Activated naive CD4-positive, alpha-beta T cell treated with anti-CD3 and anti-CD28 coated beads, Interleukin-2, amount 10 ng/mL, durations not matched to agents 7 days and 5 days (primary cell): ENCODE measurements at regions not wholly inside any gene's neighbourhood (a gene's known extent, or its start where the extent isn't known, plus 50 kb on each side); places are given as distances from the start of the nearest gene placed in this dataset.

ENCODE experiments used
- CTCF ChIA-PET: fragments of 350-600 bp; sonication (Branson Sonifier 250); formaldehyde crosslinking; loops from one replicate; lab custom pipeline; 2021; ENCODE audit warnings: antibody characterized with exemption; lab: Charles Lee
- DNase-seq: peaks from one replicate; pipeline ENCODE4 v3.0.0-alpha.2; 2020
- H3K27ac Mint-ChIP-seq: one replicate; pipeline ENCODE4 v1.8.0; 2021; ENCODE audit warnings: mild to moderate bottlenecking, moderate library complexity, mixed read lengths
- H3K27me3 Mint-ChIP-seq: one replicate; pipeline ENCODE4 v1.8.0; 2021; ENCODE audit warnings: mild to moderate bottlenecking, mixed read lengths
- H3K36me3 Mint-ChIP-seq: one replicate; pipeline ENCODE4 v1.8.0; 2021; ENCODE audit warnings: mixed read lengths
- H3K4me1 Mint-ChIP-seq: one replicate; pipeline ENCODE4 v1.8.0; 2021; ENCODE audit warnings: mixed read lengths
- H3K4me3 Mint-ChIP-seq: one replicate; pipeline ENCODE4 v1.8.0; 2021; ENCODE audit warnings: mild to moderate bottlenecking, moderate library complexity, mixed read lengths
- H3K9me3 Mint-ChIP-seq: one replicate; pipeline ENCODE4 v1.8.0; 2021; ENCODE audit warnings: mixed read lengths

- CTCF ChIA-PET = no interaction called here
- peaks cover 4% of the 10 kb centered on the region for H3K27me3 Mint-ChIP-seq
- H3K36me3 Mint-ChIP-seq = no peaks in the 10 kb centered on the region
- no peak overlapping the region for H3K27ac Mint-ChIP-seq
- DNase-seq = no peak
- no peaks in the 10 kb centered on the region for H3K4me1 Mint-ChIP-seq
- H3K4me3 Mint-ChIP-seq = no peak overlapping the region
- H3K9me3 Mint-ChIP-seq = no peaks in the 10 kb centered on the region
These were observed 489.7 kb downstream of the NPHP4 start for GRCh38 chr1:5502311-5503194.

GRCh38 chr1:5501206-5501930 is 490.9 kb downstream of the NPHP4 start:
- no peak overlapping the region for H3K27ac Mint-ChIP-seq
- no peaks in the 10 kb centered on the region for H3K9me3 Mint-ChIP-seq
- CTCF ChIA-PET = no interaction called here
- no peak overlapping the region for H3K4me3 Mint-ChIP-seq
- H3K4me1 Mint-ChIP-seq = no peaks in the 10 kb centered on the region
- peaks cover under 1% of the 10 kb centered on the region for H3K27me3 Mint-ChIP-seq
- H3K36me3 Mint-ChIP-seq = no peaks in the 10 kb centered on the region
- DNase-seq = no peak

GRCh38 chr1:5500541-5500940 is 491.7 kb downstream of the NPHP4 start:
- Mint-ChIP-seq H3K4me3 (no peak overlapping the region), H3K36me3 (no peaks in the 10 kb centered on the region), H3K9me3 (no peaks in the 10 kb centered on the region), H3K4me1 (no peaks in the 10 kb centered on the region), H3K27ac (no peak overlapping the region), H3K27me3 (peaks cover 9% of the 10 kb centered on the region)
- DNase-seq = no peak
- CTCF ChIA-PET = no interaction called here

- no peaks in the 10 kb centered on the region for H3K4me1 Mint-ChIP-seq
- no peak overlapping the region for H3K4me3 Mint-ChIP-seq
- DNase-seq = no peak
- no peaks in the 10 kb centered on the region for H3K36me3 Mint-ChIP-seq
- H3K9me3 Mint-ChIP-seq = no peaks in the 10 kb centered on the region
- peaks cover 22% of the 10 kb centered on the region for H3K27me3 Mint-ChIP-seq
- CTCF ChIA-PET = no interaction called here
- H3K27ac Mint-ChIP-seq = no peak overlapping the region
These were observed 494.7 kb downstream of the NPHP4 start for GRCh38 chr1:5497503-5497902.

- Mint-ChIP-seq H3K9me3 (no peaks in the 10 kb centered on the region), H3K4me3 (no peak overlapping the region), H3K27ac (no peak overlapping the region), H3K27me3 (peaks cover 27% of the 10 kb centered on the region), H3K36me3 (no peaks in the 10 kb centered on the region), H3K4me1 (no peaks in the 10 kb centered on the region)
- CTCF ChIA-PET = no interaction called here
- no peak for DNase-seq
These were observed 496.4 kb downstream of the NPHP4 start for GRCh38 chr1:5495596-5496410.

- no peaks in the 10 kb centered on the region for H3K4me1 Mint-ChIP-seq
- peaks cover 27% of the 10 kb centered on the region for H3K27me3 Mint-ChIP-seq
- no peaks in the 10 kb centered on the region for H3K36me3 Mint-ChIP-seq
- no peak overlapping the region for H3K4me3 Mint-ChIP-seq
- CTCF ChIA-PET = no interaction called here
- no peak overlapping the region for H3K27ac Mint-ChIP-seq
- DNase-seq = no peak
- no peaks in the 10 kb centered on the region for H3K9me3 Mint-ChIP-seq
These were observed 497.7 kb downstream of the NPHP4 start for GRCh38 chr1:5494518-5494917.

- no peak overlapping the region for H3K27ac Mint-ChIP-seq
- no peaks in the 10 kb centered on the region for H3K4me1 Mint-ChIP-seq
- H3K9me3 Mint-ChIP-seq = no peaks in the 10 kb centered on the region
- H3K27me3 Mint-ChIP-seq = peaks cover 27% of the 10 kb centered on the region
- H3K4me3 Mint-ChIP-seq = no peak overlapping the region
- DNase-seq = no peak
- CTCF ChIA-PET = no interaction called here
- H3K36me3 Mint-ChIP-seq = no peaks in the 10 kb centered on the region
These were observed 498.3 kb downstream of the NPHP4 start for GRCh38 chr1:5493851-5494311.

GRCh38 chr1:5493275-5493674 is 498.9 kb downstream of the NPHP4 start:
- Mint-ChIP-seq H3K4me3 (no peak overlapping the region), H3K27me3 (peaks cover 27% of the 10 kb centered on the region)
- CTCF ChIA-PET = interaction anchor here (1.5 kb wide), 1 partner anchor 21 kb away, joined by 4 read pairs; no protein-coding TSS in a partner anchor

GRCh38 chr1:5492846-5493245 is 499.4 kb downstream of the NPHP4 start:
- DNase-seq = no peak
- Mint-ChIP-seq H3K27ac (no peak overlapping the region), H3K9me3 (no peaks in the 10 kb centered on the region), H3K36me3 (no peaks in the 10 kb centered on the region), H3K27me3 (peaks cover 27% of the 10 kb centered on the region), H3K4me3 (no peak overlapping the region), H3K4me1 (no peaks in the 10 kb centered on the region)
- CTCF ChIA-PET = interaction anchor here (1.5 kb wide), 1 partner anchor 21 kb away, joined by 4 read pairs; no protein-coding TSS in a partner anchor

More at GRCh38 chr1:5493275-5493674, 498.9 kb downstream of the NPHP4 start:
- Mint-ChIP-seq H3K27ac (no peak overlapping the region), H3K4me1 (no peaks in the 10 kb centered on the region), H3K36me3 (no peaks in the 10 kb centered on the region), H3K9me3 (no peaks in the 10 kb centered on the region)
- no peak for DNase-seq

GRCh38 chr1:5491207-5491904 is 500.9 kb downstream of the NPHP4 start:
- CTCF ChIA-PET = interaction anchor here (1.5 kb wide), 1 partner anchor 23 kb away, joined by 4 read pairs; no protein-coding TSS in a partner anchor

GRCh38 chr1:5490635-5491034 is 501.6 kb downstream of the NPHP4 start:
- H3K4me1 Mint-ChIP-seq = no peaks in the 10 kb centered on the region

More at GRCh38 chr1:5491207-5491904, 500.9 kb downstream of the NPHP4 start:
- peaks cover 26% of the 10 kb centered on the region for H3K27me3 Mint-ChIP-seq
- H3K27ac Mint-ChIP-seq = no peak overlapping the region
- no peaks in the 10 kb centered on the region for H3K4me1 Mint-ChIP-seq
- H3K4me3 Mint-ChIP-seq = no peak overlapping the region
- H3K36me3 Mint-ChIP-seq = no peaks in the 10 kb centered on the region
- no peak for DNase-seq
- H3K9me3 Mint-ChIP-seq = no peaks in the 10 kb centered on the region

GRCh38 chr1:5488448-5488847 is 503.8 kb downstream of the NPHP4 start:
- no peak for DNase-seq
- H3K27ac Mint-ChIP-seq = no peak overlapping the region
- H3K36me3 Mint-ChIP-seq = no peaks in the 10 kb centered on the region
- H3K27me3 Mint-ChIP-seq = peaks cover 15% of the 10 kb centered on the region
- no peaks in the 10 kb centered on the region for H3K4me1 Mint-ChIP-seq
- H3K9me3 Mint-ChIP-seq = no peaks in the 10 kb centered on the region
- H3K4me3 Mint-ChIP-seq = no peak overlapping the region
- CTCF ChIA-PET = no interaction called here

More at GRCh38 chr1:5490635-5491034, 501.6 kb downstream of the NPHP4 start:
- H3K4me3 Mint-ChIP-seq = no peak overlapping the region
- H3K27ac Mint-ChIP-seq = no peak overlapping the region
- no peaks in the 10 kb centered on the region for H3K9me3 Mint-ChIP-seq
- DNase-seq = no peak
- H3K27me3 Mint-ChIP-seq = peaks cover 23% of the 10 kb centered on the region
- CTCF ChIA-PET = no interaction called here
- H3K36me3 Mint-ChIP-seq = no peaks in the 10 kb centered on the region

GRCh38 chr1:5485968-5486696 is 506.1 kb downstream of the NPHP4 start:
- H3K9me3 Mint-ChIP-seq = no peaks in the 10 kb centered on the region

More at GRCh38 chr1:5485968-5486696, 506.1 kb downstream of the NPHP4 start:
- Mint-ChIP-seq H3K27me3 (peaks cover 8% of the 10 kb centered on the region), H3K4me3 (no peak overlapping the region), H3K27ac (no peak overlapping the region), H3K4me1 (peaks cover 5% of the 10 kb centered on the region), H3K36me3 (no peaks in the 10 kb centered on the region)
- DNase-seq = no peak
- CTCF ChIA-PET = no interaction called here
